ENCODE measurements at regions not wholly inside any gene's neighbourhood (a gene's known extent, or its start where the extent isn't known, plus 50 kb on each side); places are given as distances from the start of the nearest gene placed in this dataset.

GRCh38 chr2:78023356-78023755, 501.2 kb upstream of the LRRTM4 start:
- H3K27ac ChIP-seq: no peak overlapping the region
- TF ChIP-seq, protein P1, sequence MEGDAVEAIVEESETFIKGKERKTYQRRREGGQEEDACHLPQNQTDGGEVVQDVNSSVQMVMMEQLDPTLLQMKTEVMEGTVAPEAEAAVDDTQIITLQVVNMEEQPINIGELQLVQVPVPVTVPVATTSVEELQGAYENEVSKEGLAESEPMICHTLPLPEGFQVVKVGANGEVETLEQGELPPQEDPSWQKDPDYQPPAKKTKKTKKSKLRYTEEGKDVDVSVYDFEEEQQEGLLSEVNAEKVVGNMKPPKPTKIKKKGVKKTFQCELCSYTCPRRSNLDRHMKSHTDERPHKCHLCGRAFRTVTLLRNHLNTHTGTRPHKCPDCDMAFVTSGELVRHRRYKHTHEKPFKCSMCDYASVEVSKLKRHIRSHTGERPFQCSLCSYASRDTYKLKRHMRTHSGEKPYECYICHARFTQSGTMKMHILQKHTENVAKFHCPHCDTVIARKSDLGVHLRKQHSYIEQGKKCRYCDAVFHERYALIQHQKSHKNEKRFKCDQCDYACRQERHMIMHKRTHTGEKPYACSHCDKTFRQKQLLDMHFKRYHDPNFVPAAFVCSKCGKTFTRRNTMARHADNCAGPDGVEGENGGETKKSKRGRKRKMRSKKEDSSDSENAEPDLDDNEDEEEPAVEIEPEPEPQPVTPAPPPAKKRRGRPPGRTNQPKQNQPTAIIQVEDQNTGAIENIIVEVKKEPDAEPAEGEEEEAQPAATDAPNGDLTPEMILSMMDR (conservative IDR thresholded peaks at IDR 0.05): no peak
- no peak for TF ChIP-seq ZFX (IDR thresholded peaks at IDR 0.05)

DNA sequence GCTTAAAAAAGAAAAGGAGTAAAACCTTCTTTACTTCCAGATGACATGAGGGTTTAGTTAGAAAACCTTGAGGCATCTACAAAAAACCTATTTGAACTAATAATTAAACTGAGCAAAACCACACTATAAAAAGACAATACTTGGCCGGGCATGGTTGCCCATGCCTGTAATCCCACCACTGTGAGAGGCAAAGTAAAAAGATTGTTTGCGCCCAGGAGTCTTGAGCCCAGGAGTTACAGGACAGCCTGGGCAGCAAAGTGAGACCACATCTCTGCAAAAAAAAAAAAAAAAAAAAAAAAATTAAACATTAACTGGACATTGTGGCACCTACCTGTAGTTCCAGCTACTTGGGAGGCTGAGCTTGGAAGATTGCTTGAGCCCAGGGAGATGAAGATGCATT, 502.8 kb upstream of the LRRTM4 start:
- TF ChIP-seq ZFX (IDR thresholded peaks at IDR 0.05): no peak
- TF ChIP-seq, protein P1 (conservative IDR thresholded peaks at IDR 0.05): no peak
- no peak overlapping the region for H3K27ac ChIP-seq

GRCh38 chr2:78029392-78029995, 507.3 kb upstream of the LRRTM4 start:
- TF ChIP-seq, protein P1 (conservative IDR thresholded peaks at IDR 0.05): no peak
- no peak for TF ChIP-seq ZFX (IDR thresholded peaks at IDR 0.05)
- H3K27ac ChIP-seq: no peak overlapping the region

DNA sequence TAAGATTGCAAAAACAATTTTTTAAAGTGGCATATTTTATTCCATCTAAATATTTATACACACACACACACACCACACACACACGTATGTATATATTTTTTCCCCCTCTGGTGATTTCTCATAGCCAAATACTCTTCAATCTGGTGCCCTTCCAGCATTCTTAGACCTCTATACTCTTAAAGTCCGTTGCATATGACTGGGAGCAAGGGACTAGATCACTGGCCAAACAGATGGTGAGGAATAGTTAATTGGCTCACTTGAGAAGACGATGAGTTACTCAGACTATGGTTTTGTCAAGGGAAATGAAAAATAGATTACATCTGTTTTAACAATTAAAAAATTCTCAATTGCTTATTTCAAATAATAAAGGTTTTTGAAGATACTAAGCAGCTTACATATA, 512.5 kb upstream of the LRRTM4 start:
- no peak overlapping the region for H3K27ac ChIP-seq
- TF ChIP-seq, protein P1 (conservative IDR thresholded peaks at IDR 0.05): no peak
- no peak for TF ChIP-seq ZFX (IDR thresholded peaks at IDR 0.05)

- no peak overlapping the region for H3K27ac ChIP-seq
- TF ChIP-seq, protein P1 (conservative IDR thresholded peaks at IDR 0.05): no peak
- TF ChIP-seq ZFX (IDR thresholded peaks at IDR 0.05): no peak
These were observed 513.6 kb upstream of the LRRTM4 start for GRCh38 chr2:78035804-78036203.

DNA sequence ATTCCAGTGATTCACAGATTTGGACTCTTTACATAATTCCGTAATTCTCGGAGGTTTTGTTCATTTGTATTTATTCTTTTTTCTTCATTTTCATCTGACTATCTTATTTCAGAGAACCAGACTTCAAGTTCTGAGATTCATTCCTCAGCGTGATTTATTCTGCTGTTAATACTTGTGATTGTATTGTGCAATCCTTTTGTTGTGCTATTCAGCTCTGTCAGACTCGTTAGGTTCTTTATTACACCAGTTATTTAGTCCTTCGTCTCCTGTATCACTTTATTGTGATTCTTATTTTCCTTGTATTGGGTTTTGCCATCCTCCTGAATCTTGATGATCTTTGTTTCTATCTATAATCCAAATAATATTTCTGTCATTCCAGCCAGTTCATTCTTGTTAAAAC, 529.3 kb upstream of the LRRTM4 start:
- H3K27ac ChIP-seq: no peak overlapping the region
- TF ChIP-seq, protein P1 (conservative IDR thresholded peaks at IDR 0.05): no peak
- TF ChIP-seq ZFX (IDR thresholded peaks at IDR 0.05): no peak

- TF ChIP-seq, protein P1 (conservative IDR thresholded peaks at IDR 0.05): no peak
- no peak for TF ChIP-seq ZFX (IDR thresholded peaks at IDR 0.05)
- no peak overlapping the region for H3K27ac ChIP-seq
These were observed 534.8 kb upstream of the LRRTM4 start for GRCh38 chr2:78056976-78057375.
